ENCODE measurements at regions not wholly inside any gene's neighbourhood (a gene's known extent, or its start where the extent isn't known, plus 50 kb on each side); places are given as distances from the start of the nearest gene placed in this dataset.

DNA sequence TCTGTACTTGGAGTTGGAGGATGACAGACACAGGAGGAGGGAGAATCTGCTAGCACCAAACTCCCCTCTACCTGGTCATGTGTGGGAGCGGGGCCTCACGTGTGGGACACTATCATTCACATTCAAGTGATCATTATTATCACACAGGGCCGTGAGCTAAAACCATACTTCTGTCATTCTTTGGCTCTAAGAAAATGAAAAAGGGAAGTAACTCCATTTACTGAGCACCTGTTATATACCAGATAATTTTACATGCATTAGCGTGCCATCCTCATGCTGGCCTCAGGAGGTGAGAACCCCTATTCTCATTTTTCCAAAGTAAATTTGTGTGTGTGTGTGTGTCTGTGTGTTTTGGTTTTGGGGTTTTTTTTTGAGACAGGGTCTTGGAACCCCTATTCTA, 150.1 kb downstream of the GLI2 start:
- no peak for ATAC-seq
- Histone ChIP-seq H3K9me3 (no peaks in the 10 kb centered on the region), H3K36me3 (ENCODE audit: insufficient read depth in 1 of 2, low read depth in 1 of 2) (no peaks in the 10 kb centered on the region), H3K27ac (peak overlapping the region; percentile 70), H3K27me3 (ENCODE audit: insufficient read depth in 3 of 3, low read length in 2 of 3) (no peaks in the 10 kb centered on the region), H3K4me3 (no peak overlapping the region), H3K4me1 (peaks cover 41% of the 10 kb centered on the region)
- intact Hi-C loops (cut with DNase I), result no loop called here
- TF ChIP-seq, protein P1, sequence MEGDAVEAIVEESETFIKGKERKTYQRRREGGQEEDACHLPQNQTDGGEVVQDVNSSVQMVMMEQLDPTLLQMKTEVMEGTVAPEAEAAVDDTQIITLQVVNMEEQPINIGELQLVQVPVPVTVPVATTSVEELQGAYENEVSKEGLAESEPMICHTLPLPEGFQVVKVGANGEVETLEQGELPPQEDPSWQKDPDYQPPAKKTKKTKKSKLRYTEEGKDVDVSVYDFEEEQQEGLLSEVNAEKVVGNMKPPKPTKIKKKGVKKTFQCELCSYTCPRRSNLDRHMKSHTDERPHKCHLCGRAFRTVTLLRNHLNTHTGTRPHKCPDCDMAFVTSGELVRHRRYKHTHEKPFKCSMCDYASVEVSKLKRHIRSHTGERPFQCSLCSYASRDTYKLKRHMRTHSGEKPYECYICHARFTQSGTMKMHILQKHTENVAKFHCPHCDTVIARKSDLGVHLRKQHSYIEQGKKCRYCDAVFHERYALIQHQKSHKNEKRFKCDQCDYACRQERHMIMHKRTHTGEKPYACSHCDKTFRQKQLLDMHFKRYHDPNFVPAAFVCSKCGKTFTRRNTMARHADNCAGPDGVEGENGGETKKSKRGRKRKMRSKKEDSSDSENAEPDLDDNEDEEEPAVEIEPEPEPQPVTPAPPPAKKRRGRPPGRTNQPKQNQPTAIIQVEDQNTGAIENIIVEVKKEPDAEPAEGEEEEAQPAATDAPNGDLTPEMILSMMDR (IDR thresholded peaks at IDR 0.05), result no peak
- no peak for DNase-seq
- 38 to 63% (median 43%) methylated on average over 4 of the region's 4 CpGs for WGBS, 3 donors

DNA sequence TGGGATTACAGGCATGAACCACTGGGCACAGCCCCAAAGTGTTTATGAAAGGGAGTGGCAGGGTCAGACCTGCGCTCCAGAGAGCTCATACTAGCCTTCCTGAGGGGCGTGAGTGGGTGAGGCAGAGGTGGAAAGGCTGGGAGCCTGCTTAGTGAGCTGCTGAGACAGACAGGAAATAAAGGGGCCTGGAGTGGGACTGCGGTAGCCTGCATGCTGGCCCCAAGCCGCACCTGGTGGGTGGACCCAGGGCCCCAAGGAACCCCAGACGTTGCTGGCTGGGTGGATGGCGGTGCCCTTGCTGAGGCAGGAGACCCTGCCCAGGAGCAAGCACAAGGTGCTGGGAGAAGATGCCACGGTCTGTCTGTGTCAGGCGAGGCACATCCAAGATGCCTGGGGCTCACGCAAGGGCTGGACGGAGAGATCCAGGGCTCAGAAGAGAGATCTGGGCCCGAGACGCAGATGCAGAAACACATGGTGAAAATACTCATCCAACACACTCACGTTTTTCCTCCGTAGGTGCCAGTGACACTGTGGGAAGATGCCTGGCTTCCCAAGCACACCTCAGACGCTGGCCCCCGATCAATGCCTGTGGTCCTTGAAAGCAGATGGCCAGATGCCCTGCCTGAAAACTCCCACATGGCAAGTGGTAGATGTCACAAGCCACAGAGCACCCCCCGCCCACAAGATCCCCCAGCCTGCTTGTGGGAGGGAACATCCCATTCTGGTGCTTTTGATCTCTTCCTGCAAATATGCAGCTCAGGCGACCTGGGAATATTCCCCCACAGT, 151.1 kb downstream of the GLI2 start:
- H3K36me3 ChIP-seq (ENCODE audit: insufficient read depth in 1 of 2, low read depth in 1 of 2), result no peaks in the 10 kb centered on the region
- peak in 1 of 2 donors; percentile 45 for DNase-seq
- ATAC-seq, result peak in 1 of 4 donors; percentile 2
- H3K27me3 ChIP-seq (ENCODE audit: insufficient read depth in 3 of 3, low read length in 2 of 3), result no peaks in the 10 kb centered on the region
- no peak overlapping the region for H3K4me3 ChIP-seq
- no peaks in the 10 kb centered on the region for H3K9me3 ChIP-seq
- H3K27ac ChIP-seq, result peak overlapping the region; percentile 75
- 68 to 84% (median 74%) methylated on average over 18 of the region's 18 CpGs for WGBS, 3 donors
- TF ChIP-seq, protein P1 (IDR thresholded peaks at IDR 0.05), result no peak
- peaks cover 40% of the 10 kb centered on the region for H3K4me1 ChIP-seq
- intact Hi-C loops (cut with DNase I), result no loop called here

DNA sequence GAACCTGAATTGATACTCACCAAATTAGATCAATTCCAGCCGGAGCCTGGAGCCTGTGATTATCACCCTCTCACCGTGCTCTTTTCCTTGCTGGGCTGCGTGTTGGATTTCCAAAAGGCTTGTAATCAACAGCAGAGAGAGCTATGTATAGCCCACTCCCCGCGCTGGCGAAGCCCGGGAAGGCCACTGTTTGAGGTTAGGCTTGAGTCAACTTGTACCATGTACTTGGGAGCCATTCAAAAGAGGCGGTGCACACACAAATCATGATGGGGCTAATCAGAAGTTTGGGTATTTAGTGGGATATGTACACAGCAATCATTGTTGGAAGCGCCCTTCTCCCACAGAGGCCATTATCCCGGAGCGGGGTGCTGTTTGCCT, 151.6 kb downstream of the GLI2 start:
- intact Hi-C loops (cut with DNase I), result no loop called here
- DNase-seq, result peak in 1 of 2 donors; percentile 46
- no peaks in the 10 kb centered on the region for H3K36me3 ChIP-seq (ENCODE audit: insufficient read depth in 1 of 2, low read depth in 1 of 2)
- peak; percentile 21 to 62 (median 53) for ATAC-seq
- 42 to 70% (median 44%) methylated on average over 11 of the region's 11 CpGs for WGBS, 3 donors
- peaks cover 37% of the 10 kb centered on the region for H3K4me1 ChIP-seq
- no peaks in the 10 kb centered on the region for H3K9me3 ChIP-seq
- peak overlapping the region; percentile 75 for H3K27ac ChIP-seq
- H3K27me3 ChIP-seq (ENCODE audit: insufficient read depth in 3 of 3, low read length in 2 of 3), result no peaks in the 10 kb centered on the region
- TF ChIP-seq, protein P1 (IDR thresholded peaks at IDR 0.05), result no peak
- H3K4me3 ChIP-seq, result peak overlapping the region; percentile 12

DNA sequence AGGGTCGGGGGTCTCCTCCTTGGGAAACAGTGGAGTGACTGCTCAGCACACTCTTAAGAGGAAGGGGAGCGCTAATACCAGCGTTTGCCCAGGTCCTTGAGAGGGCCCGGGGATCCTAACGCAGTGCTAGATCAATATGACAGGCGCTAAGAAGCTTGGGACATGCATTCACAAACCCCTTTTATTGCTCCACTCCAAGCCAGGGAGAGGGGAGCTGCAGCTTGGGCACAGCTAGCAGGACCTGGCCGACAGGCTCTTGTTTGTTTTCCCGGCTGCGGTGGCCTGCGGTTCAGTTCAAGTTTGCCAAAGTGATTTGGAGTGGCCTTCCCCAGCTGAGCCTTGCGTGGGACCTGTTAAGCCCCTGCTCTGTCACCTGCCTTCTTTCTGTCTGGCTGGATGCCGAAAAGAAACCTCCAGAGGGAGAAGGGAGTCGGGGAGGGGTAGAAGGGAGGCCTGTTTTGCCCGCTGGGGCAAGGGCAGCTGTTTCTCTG, 152.1 kb downstream of the GLI2 start:
- no peaks in the 10 kb centered on the region for H3K27me3 ChIP-seq (ENCODE audit: insufficient read depth in 3 of 3, low read length in 2 of 3)
- no peaks in the 10 kb centered on the region for H3K9me3 ChIP-seq
- H3K36me3 ChIP-seq (ENCODE audit: insufficient read depth in 1 of 2, low read depth in 1 of 2), result no peaks in the 10 kb centered on the region
- intact Hi-C loops (cut with DNase I), result no loop called here
- DNase-seq (peak in 1 of 2 donors; percentile 75), ATAC-seq (peak; percentile 45 to 78 (median 63))
- WGBS, 3 donors, result 27 to 43% (median 33%) methylated on average over 14 of the region's 14 CpGs
- TF ChIP-seq, protein P1 (IDR thresholded peaks at IDR 0.05), result no peak
- peak overlapping the region; percentile 12 for H3K4me3 ChIP-seq
- peaks cover 34% of the 10 kb centered on the region for H3K4me1 ChIP-seq
- H3K27ac ChIP-seq, result peak overlapping the region; percentile 75

Measured in psoas muscle (tissue), 7 donors.